ENCODE measurements at regions not wholly inside any gene's neighbourhood (a gene's known extent, or its start where the extent isn't known, plus 50 kb on each side); places are given as distances from the start of the nearest gene placed in this dataset.

DNA sequence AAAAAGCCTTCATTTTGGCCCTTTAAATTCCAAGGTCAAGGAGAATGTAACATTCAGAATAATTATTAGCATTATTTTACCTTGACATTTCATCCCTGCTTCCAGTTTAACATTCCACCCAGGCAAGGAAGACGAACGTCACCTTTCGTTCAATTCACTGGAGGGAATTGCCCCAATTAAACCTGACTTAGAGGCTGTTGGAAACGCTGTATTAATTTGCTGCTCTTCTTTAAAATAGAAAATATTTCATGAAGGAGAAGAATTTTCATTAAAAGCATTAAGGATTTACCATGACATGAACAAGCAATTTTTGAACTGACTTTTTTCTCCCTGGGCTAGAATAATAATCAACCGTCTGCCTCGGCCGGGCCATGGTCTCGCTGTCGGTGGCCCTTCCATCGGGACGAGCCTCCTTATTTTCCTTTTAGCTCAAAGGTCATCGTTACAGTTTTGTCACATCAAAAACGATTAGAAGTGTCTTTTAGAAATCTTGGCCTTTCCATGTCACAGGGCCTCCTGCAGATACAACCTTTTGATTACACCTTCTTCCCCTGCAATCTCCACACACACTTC is 282.9 kb upstream of the SOX4 start:
- WGBS, result 90% methylated on average over 13 of the region's 13 CpGs
- DNase-seq (no peak), ATAC-seq (no peak)
- Histone ChIP-seq H3K4me1 (ENCODE audit: control insufficient read depth, insufficient read depth, low read length) (no peaks in the 10 kb centered on the region), H3K27me3 (ENCODE audit: control insufficient read depth, insufficient read depth) (no peaks in the 10 kb centered on the region), H3K4me3 (ENCODE audit: low read length) (no peak overlapping the region), H3K9me3 (ENCODE audit: control insufficient read depth, low read length) (no peaks in the 10 kb centered on the region), H3K27ac (ENCODE audit: low read length) (no peak overlapping the region)
- intact Hi-C loops (cut with DNase I), result no loop called here

DNA sequence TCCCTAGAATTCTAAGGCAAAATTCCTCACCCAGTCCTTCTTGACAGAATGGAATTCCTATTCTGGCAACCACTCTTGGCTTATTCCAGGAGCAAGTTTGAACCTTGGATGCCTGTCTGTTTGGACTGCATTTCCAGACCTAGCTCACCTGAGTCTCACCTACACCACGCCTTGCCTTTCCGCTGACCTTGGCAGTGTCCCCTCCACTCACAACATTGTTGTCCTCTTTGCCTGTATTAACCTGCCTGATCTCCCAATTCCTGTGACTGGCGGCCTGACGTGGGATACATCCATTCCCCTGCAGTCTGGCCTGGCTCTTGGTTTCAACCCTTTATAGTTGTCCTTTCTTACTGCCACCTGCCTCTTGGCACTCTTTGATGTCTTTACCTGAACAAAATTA is 281.4 kb upstream of the SOX4 start:
- intact Hi-C loops (cut with DNase I), result no loop called here
- WGBS, result 95% methylated on average over 4 of the region's 4 CpGs
- no peak for DNase-seq

DNA sequence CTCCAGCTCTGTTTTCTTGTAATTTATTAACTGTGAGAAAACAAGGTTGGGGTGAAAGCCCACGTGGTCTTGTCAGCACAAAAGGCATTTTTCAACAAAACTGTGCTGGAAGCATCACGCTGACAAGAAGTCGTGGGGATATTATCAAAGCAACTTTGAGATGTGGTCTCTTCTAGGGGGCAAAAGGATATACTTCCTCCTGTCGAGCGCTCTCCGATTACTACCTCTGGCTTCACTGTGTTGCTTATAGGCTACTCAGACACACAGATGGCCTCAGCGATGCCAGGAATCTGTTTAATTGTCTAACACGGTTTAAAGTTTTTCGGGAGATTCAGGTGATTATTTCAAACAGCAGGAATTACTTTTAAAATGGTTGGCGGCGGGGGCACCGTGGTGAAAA is 275.9 kb upstream of the SOX4 start:
- no peaks in the 10 kb centered on the region for H3K9me3 ChIP-seq (ENCODE audit: control insufficient read depth, low read length)
- H3K4me3 ChIP-seq (ENCODE audit: low read length), result no peak overlapping the region
- no peak for ATAC-seq
- intact Hi-C loops (cut with DNase I), result no loop called here
- WGBS, result 77% methylated on average over 12 of the region's 12 CpGs
- no peaks in the 10 kb centered on the region for H3K27me3 ChIP-seq (ENCODE audit: control insufficient read depth, insufficient read depth)
- no peak overlapping the region for H3K27ac ChIP-seq (ENCODE audit: low read length)
- H3K4me1 ChIP-seq (ENCODE audit: control insufficient read depth, insufficient read depth, low read length), result no peaks in the 10 kb centered on the region
- DNase-seq, result no peak

More for the DNA sequence above, 281.4 kb upstream of the SOX4 start:
- Histone ChIP-seq H3K27me3 (ENCODE audit: control insufficient read depth, insufficient read depth) (no peaks in the 10 kb centered on the region), H3K4me1 (ENCODE audit: control insufficient read depth, insufficient read depth, low read length) (no peaks in the 10 kb centered on the region), H3K9me3 (ENCODE audit: control insufficient read depth, low read length) (no peaks in the 10 kb centered on the region), H3K27ac (ENCODE audit: low read length) (no peak overlapping the region), H3K4me3 (ENCODE audit: low read length) (no peak overlapping the region)
- no peak for ATAC-seq

DNA sequence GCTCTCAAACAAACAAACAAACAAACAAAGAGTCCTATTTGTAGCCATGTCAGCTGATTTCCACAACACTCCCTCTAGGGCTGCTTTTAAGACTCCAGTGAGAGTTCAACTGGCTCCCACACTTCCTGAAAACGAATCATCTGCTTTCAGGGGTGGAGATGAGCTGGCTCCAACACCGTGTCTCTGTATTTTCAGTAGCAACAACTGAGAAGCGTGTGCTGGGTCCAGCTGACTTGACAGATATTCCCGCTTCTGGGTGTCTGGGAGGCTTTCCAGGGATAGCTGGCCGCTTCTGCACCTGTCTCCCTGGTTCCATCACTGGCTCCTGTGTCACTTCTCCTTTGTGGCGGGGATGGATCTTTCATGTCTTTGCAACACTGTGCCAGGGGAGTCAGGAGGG is 272.5 kb upstream of the SOX4 start:
- intact Hi-C loops (cut with DNase I), result no loop called here
- WGBS, result 42% methylated on average over 6 of the region's 6 CpGs
- Histone ChIP-seq H3K9me3 (ENCODE audit: control insufficient read depth, low read length) (no peaks in the 10 kb centered on the region), H3K4me3 (ENCODE audit: low read length) (no peak overlapping the region), H3K27ac (ENCODE audit: low read length) (no peak overlapping the region), H3K27me3 (ENCODE audit: control insufficient read depth, insufficient read depth) (no peaks in the 10 kb centered on the region), H3K4me1 (ENCODE audit: control insufficient read depth, insufficient read depth, low read length) (no peaks in the 10 kb centered on the region)
- DNase-seq (no peak), ATAC-seq (no peak)

DNA sequence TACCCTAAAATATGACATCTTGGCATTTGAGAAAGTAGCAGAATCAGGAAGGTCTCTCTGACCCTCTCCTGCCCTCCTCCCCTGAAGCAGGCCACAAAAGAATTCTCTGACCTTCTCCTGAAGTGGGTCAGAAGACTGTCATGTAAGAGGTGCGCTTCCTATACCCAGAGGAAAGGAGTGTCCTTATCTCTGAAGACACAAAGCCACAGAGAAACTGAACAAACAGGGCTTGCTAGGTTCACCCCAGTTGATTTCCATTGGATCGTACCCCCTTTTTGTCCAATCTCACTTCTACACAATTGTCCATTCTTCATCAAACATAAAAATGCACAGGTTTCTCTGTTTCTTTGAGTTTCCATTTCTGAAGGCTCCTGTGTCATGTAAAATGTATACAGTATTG is 272.0 kb upstream of the SOX4 start:
- no peak for DNase-seq
- no peaks in the 10 kb centered on the region for H3K4me1 ChIP-seq (ENCODE audit: control insufficient read depth, insufficient read depth, low read length)
- H3K4me3 ChIP-seq (ENCODE audit: low read length), result no peak overlapping the region
- no peak for ATAC-seq
- WGBS, result 95% methylated on average over 2 of the region's 2 CpGs
- no peaks in the 10 kb centered on the region for H3K9me3 ChIP-seq (ENCODE audit: control insufficient read depth, low read length)
- no peak overlapping the region for H3K27ac ChIP-seq (ENCODE audit: low read length)
- intact Hi-C loops (cut with DNase I), result no loop called here
- H3K27me3 ChIP-seq (ENCODE audit: control insufficient read depth, insufficient read depth), result no peaks in the 10 kb centered on the region

DNA sequence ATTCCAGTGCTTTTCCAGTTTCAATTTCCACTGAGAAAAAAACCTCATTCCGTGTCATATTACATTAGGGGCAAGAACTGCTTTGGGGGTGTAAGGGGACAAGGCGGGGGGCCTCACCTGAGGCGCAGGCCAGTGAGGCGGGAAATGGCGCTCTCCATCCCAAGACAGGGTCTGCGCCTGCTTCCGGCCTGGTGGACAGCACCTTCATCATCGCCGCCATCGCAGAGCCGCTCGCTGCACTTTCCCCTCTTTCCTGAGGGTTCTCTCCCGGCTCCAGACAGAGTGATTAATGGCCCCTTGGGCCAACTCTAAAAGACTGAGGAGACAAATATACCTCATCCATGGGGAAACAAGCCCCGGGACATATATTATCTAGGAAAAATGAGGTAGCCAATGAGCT is 270.0 kb upstream of the SOX4 start:
- ATAC-seq (no peak), DNase-seq (no peak)
- no peaks in the 10 kb centered on the region for H3K27me3 ChIP-seq (ENCODE audit: control insufficient read depth, insufficient read depth)
- WGBS, result 92% methylated on average over 14 of the region's 14 CpGs
- H3K9me3 ChIP-seq (ENCODE audit: control insufficient read depth, low read length), result no peaks in the 10 kb centered on the region
- no peak overlapping the region for H3K27ac ChIP-seq (ENCODE audit: low read length)
- no peak overlapping the region for H3K4me3 ChIP-seq (ENCODE audit: low read length)
- H3K4me1 ChIP-seq (ENCODE audit: control insufficient read depth, insufficient read depth, low read length), result no peaks in the 10 kb centered on the region
- intact Hi-C loops (cut with DNase I), result no loop called here

DNA sequence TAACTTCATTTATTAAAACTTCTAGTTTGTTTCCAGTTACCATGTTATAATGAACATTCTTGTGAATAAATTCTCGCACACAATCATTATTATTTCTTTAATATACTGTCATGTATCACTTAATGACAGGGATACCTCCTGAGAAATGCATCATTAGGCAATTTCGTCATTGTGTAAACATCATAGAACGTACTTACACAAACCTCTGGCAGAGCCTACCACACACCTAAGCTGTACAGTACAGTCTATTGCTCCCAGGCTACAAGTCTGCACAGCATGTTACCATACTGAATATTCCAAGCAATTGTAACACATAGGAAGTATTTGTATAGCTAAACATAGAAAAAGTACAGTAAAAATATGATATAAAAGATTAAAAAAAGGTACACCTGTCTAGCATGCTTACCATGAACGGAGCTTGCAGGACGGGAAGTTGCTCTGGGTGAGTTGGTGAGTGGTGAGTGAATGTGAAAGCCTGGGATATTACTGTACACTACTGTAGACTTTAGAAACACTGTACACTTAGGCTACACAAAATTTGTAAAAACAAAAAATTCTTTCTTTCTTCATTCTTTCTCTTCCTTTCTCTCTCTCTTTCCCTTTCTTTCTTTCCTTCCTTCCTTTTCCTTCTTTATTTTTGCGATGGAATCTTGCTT is 268.2 kb upstream of the SOX4 start:
- ATAC-seq (no peak), DNase-seq (no peak)
- Histone ChIP-seq H3K27me3 (ENCODE audit: control insufficient read depth, insufficient read depth) (no peaks in the 10 kb centered on the region), H3K9me3 (ENCODE audit: control insufficient read depth, low read length) (no peaks in the 10 kb centered on the region), H3K4me3 (ENCODE audit: low read length) (no peak overlapping the region), H3K4me1 (ENCODE audit: control insufficient read depth, insufficient read depth, low read length) (no peaks in the 10 kb centered on the region), H3K27ac (ENCODE audit: low read length) (no peak overlapping the region)
- intact Hi-C loops (cut with DNase I), result no loop called here
- WGBS, result 83% methylated on average over 6 of the region's 6 CpGs

DNA sequence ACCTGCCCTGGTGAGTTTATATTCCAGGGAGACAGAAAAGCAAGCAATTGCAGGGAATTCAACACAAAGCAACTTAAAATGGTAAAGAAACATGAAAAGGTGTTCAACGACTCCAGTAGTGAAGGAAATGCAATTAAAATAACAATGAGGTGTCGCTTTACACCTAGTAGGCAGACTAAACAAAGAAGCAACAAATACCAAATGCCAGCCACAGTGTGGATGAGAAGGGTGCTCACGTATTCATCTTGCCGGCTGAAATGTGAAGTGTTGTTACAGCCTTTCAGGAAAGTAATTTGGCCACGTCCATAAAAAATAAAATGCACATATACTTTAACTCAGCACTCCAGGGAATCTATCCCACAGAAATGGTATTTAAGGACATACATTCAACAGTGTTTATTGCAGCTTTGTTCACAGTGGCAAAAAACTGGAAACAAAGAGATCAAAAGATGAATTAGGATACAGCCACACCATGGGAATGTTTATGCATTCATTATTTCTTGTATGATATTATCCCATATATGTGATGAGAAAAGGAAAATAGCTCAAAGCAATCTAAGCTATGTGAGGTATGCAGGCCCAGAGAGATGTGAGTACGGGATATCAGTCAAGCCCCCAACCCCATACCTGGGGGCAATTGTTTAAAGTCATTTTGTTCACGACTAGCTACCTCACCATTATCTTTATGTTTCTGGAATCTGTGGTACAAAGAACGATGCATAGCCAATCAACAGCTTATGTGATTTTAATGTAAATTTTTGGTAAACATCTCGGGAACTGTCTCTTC is 266.0 kb upstream of the SOX4 start:
- Histone ChIP-seq H3K4me3 (ENCODE audit: low read length) (no peak overlapping the region), H3K9me3 (ENCODE audit: control insufficient read depth, low read length) (no peaks in the 10 kb centered on the region), H3K4me1 (ENCODE audit: control insufficient read depth, insufficient read depth, low read length) (no peaks in the 10 kb centered on the region), H3K27ac (ENCODE audit: low read length) (no peak overlapping the region), H3K27me3 (ENCODE audit: control insufficient read depth, insufficient read depth) (no peaks in the 10 kb centered on the region)
- intact Hi-C loops (cut with DNase I), result no loop called here
- no peak for ATAC-seq
- no peak for DNase-seq
- 64% methylated on average over 9 of the region's 9 CpGs for WGBS

DNA sequence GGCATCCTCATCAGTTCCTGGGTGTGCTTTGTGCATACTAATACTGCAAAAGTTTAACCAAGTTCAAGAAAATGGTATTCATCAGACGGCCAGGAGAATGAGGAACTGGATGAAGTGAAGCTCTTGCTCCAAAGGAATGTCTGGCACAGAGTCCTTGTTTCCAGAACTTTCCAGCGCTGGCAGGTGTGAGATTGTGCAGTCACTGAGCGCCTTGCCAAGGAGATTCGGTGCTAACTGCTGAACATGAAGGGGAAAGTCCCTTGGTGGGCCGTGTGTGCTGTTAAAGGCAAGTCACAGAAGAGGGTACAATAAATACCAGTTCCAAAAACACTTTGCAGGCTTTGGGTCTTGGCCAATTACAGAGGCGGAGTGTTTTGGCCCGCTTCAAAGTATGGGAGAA is 262.3 kb upstream of the SOX4 start:
- Histone ChIP-seq H3K27me3 (ENCODE audit: control insufficient read depth, insufficient read depth) (no peaks in the 10 kb centered on the region), H3K4me3 (ENCODE audit: low read length) (no peak overlapping the region), H3K27ac (ENCODE audit: low read length) (no peak overlapping the region), H3K4me1 (ENCODE audit: control insufficient read depth, insufficient read depth, low read length) (no peaks in the 10 kb centered on the region), H3K9me3 (ENCODE audit: control insufficient read depth, low read length) (no peaks in the 10 kb centered on the region)
- DNase-seq (peak; percentile 41 to 61 (median 46)), ATAC-seq (peak; percentile 63 to 75)
- 27% methylated on average over 7 of the region's 7 CpGs for WGBS
- intact Hi-C loops (cut with DNase I), result no loop called here

DNA sequence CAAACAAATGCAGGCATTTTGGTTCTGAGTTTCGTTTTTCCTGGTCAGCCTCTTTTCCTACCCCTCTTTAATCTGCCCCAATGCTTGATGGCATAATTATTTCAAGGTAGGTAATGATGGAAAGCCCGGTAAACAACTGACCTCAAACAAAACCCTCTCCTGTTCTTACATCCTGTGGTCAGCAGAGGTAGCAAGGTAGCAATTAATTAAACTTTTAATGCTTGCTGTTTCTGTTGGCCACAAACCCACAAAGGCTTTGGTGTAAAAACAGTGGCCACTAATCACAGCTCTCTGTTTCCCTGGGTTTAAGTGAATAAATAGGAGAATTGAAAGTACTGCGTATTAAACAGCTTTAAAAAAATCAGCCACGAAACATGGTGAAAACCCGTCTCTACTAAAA is 261.5 kb upstream of the SOX4 start:
- no peak for DNase-seq
- intact Hi-C loops (cut with DNase I), result no loop called here
- Histone ChIP-seq H3K4me3 (ENCODE audit: low read length) (no peak overlapping the region), H3K27ac (ENCODE audit: low read length) (no peak overlapping the region), H3K9me3 (ENCODE audit: control insufficient read depth, low read length) (no peaks in the 10 kb centered on the region), H3K4me1 (ENCODE audit: control insufficient read depth, insufficient read depth, low read length) (no peaks in the 10 kb centered on the region), H3K27me3 (ENCODE audit: control insufficient read depth, insufficient read depth) (no peaks in the 10 kb centered on the region)
- WGBS, result 89% methylated on average over 5 of the region's 5 CpGs
- no peak for ATAC-seq

DNA sequence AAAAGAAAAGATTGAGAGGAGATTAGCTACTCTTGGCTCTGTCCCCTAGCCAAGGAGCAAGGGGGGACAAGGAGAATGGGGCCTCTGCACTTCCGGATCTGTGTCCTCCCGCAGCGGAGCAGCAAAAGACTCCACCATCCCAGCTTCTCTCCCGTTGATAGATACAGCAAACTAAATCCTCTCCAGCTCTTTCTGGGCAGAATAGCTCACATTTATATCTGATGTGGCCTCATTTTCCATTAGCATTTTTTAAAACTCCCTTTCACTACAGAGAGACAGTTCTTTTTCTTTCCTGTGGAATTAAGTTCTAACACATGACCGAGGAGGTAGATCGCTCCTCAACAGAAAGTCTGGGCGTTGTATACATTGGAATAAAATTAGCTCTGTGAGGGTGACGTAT is 260.9 kb upstream of the SOX4 start:
- DNase-seq, result no peak
- Histone ChIP-seq H3K9me3 (ENCODE audit: control insufficient read depth, low read length) (no peaks in the 10 kb centered on the region), H3K4me3 (ENCODE audit: low read length) (no peak overlapping the region), H3K27ac (ENCODE audit: low read length) (no peak overlapping the region), H3K4me1 (ENCODE audit: control insufficient read depth, insufficient read depth, low read length) (no peaks in the 10 kb centered on the region), H3K27me3 (ENCODE audit: control insufficient read depth, insufficient read depth) (no peaks in the 10 kb centered on the region)
- 72% methylated on average over 8 of the region's 8 CpGs for WGBS
- intact Hi-C loops (cut with DNase I), result no loop called here
- ATAC-seq, result no peak
